Stimulated activated memory B cell treated with anti-CD40 and anti-IgM and Interleukin-4, amounts not matched to agents 10 μg/mL and 1 μg/mL and 100 μg/mL, for 72 hours (primary cell): ENCODE measurements at regions not wholly inside any gene's neighbourhood (a gene's known extent, or its start where the extent isn't known, plus 50 kb on each side); places are given as distances from the start of the nearest gene placed in this dataset.

Experiments used
- ATAC-seq: fragments of 150-1000 bp; cut with Tn5 transposase; 2 replicates; pipeline ENCODE4 v1.10.0; 2021
- H3K27ac Mint-ChIP-seq: one replicate; pipeline ENCODE4 v1.8.0; 2022; ENCODE audit warnings: mild to moderate bottlenecking, mixed read lengths
- H3K27me3 Mint-ChIP-seq: one replicate; pipeline ENCODE4 v1.8.0; 2022; ENCODE audit warnings: mixed read lengths
- H3K36me3 Mint-ChIP-seq: one replicate; pipeline ENCODE4 v1.8.0; 2022; ENCODE audit warnings: mixed read lengths
- H3K4me1 Mint-ChIP-seq: one replicate; pipeline ENCODE4 v1.8.0; 2022; ENCODE audit warnings: mixed read lengths
- H3K4me3 Mint-ChIP-seq: one replicate; pipeline ENCODE4 v1.8.0; 2022; ENCODE audit warnings: mild to moderate bottlenecking, moderate library complexity, mixed read lengths
- H3K9me3 Mint-ChIP-seq: one replicate; pipeline ENCODE4 v1.8.0; 2022; ENCODE audit warnings: mixed read lengths

DNA sequence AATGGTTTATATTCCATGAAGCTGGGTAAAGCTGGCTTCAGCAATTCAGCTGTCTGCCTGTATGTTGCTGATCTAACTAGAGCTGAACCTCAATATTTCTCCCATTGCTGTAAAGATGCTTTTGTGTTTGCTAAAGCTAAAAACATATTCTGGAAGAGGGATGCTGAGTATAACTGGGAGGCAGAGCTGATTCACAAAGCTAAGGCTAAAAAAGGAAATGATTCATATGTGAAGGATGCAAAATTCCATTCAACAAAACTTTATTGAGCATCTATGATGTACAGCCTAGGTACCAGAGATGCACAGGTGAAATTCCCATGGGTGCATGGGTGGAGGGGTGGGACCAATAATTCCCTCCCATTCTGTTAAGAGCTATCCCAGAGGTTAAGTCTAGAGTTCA, 193.9 kb downstream of the KIF18A start:
- Mint-ChIP-seq H3K4me3 (no peak overlapping the region), H3K4me1 (no peaks in the 10 kb centered on the region), H3K27me3 (no peaks in the 10 kb centered on the region), H3K9me3 (no peaks in the 10 kb centered on the region), H3K36me3 (no peaks in the 10 kb centered on the region), H3K27ac (no peak overlapping the region)
- ATAC-seq: no peak

GRCh38 chr11:27913650-27914049, 194.3 kb downstream of the KIF18A start:
- Mint-ChIP-seq H3K9me3 (no peaks in the 10 kb centered on the region), H3K4me1 (no peaks in the 10 kb centered on the region), H3K36me3 (no peaks in the 10 kb centered on the region), H3K27ac (no peak overlapping the region), H3K27me3 (no peaks in the 10 kb centered on the region), H3K4me3 (no peak overlapping the region)
- no peak for ATAC-seq

GRCh38 chr11:27912916-27913315, 195.0 kb downstream of the KIF18A start:
- ATAC-seq: no peak
- Mint-ChIP-seq H3K4me3 (no peak overlapping the region), H3K27ac (no peak overlapping the region), H3K9me3 (no peaks in the 10 kb centered on the region), H3K4me1 (no peaks in the 10 kb centered on the region), H3K36me3 (no peaks in the 10 kb centered on the region), H3K27me3 (no peaks in the 10 kb centered on the region)

GRCh38 chr11:27910186-27910931, 197.6 kb downstream of the KIF18A start:
- no peaks in the 10 kb centered on the region for H3K4me1 Mint-ChIP-seq
- ATAC-seq: no peak
- H3K36me3 Mint-ChIP-seq: no peaks in the 10 kb centered on the region
- H3K9me3 Mint-ChIP-seq: peaks cover 4% of the 10 kb centered on the region
- no peak overlapping the region for H3K4me3 Mint-ChIP-seq
- H3K27ac Mint-ChIP-seq: no peak overlapping the region
- H3K27me3 Mint-ChIP-seq: no peaks in the 10 kb centered on the region

- peaks cover 4% of the 10 kb centered on the region for H3K9me3 Mint-ChIP-seq
- no peak for ATAC-seq
- no peaks in the 10 kb centered on the region for H3K27me3 Mint-ChIP-seq
- H3K4me3 Mint-ChIP-seq: no peak overlapping the region
- no peak overlapping the region for H3K27ac Mint-ChIP-seq
- no peaks in the 10 kb centered on the region for H3K4me1 Mint-ChIP-seq
- H3K36me3 Mint-ChIP-seq: no peaks in the 10 kb centered on the region
Observed at GRCh38 chr11:27909386-27909785, 198.6 kb downstream of the KIF18A start.

DNA sequence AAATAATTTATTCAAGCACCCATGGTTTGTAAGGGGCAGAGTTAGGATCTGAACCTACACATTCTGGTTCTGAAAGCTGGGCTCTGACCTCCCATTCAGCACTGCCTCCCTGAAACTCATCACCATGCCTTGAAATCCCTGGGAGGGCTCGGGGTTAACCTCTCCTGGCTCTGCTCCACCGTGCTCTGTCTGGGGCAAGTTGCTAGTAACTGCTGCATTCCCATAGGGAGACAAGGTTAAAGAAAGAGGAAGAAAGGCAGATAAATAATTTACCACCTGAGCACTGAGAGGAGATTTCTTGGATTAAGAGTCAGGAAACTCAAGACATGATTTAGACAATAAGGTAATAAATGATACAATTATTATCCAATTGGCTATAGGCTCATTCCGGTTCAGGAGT, 199.3 kb downstream of the KIF18A start:
- no peak overlapping the region for H3K27ac Mint-ChIP-seq
- ATAC-seq: no peak
- no peaks in the 10 kb centered on the region for H3K4me1 Mint-ChIP-seq
- H3K27me3 Mint-ChIP-seq: no peaks in the 10 kb centered on the region
- no peaks in the 10 kb centered on the region for H3K36me3 Mint-ChIP-seq
- no peak overlapping the region for H3K4me3 Mint-ChIP-seq
- peaks cover 4% of the 10 kb centered on the region for H3K9me3 Mint-ChIP-seq

DNA sequence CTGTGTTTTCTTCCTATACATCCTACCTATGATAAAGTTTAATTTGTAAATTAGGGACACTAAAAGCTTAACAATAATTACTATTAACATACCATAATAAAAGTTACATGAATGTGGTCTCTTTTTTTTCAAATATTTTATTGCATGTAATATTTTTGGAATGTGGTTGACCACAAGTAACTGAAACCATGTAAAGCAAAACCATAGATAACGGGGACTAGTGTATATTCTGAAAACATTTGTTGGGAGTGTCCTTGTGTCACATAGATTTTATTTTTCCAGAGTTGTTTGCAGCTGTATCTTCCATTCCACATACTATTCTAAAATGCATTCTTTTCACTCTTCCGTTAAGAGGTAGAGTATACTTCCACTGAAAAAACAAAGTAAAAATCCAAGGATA, 200.4 kb downstream of the KIF18A start:
- H3K27me3 Mint-ChIP-seq: no peaks in the 10 kb centered on the region
- no peak for ATAC-seq
- H3K4me3 Mint-ChIP-seq: no peak overlapping the region
- H3K9me3 Mint-ChIP-seq: peaks cover 4% of the 10 kb centered on the region
- no peaks in the 10 kb centered on the region for H3K36me3 Mint-ChIP-seq
- H3K27ac Mint-ChIP-seq: no peak overlapping the region
- no peaks in the 10 kb centered on the region for H3K4me1 Mint-ChIP-seq

- H3K9me3 Mint-ChIP-seq: peaks cover 4% of the 10 kb centered on the region
- H3K27ac Mint-ChIP-seq: no peak overlapping the region
Observed at GRCh38 chr11:27907091-27907490, 200.9 kb downstream of the KIF18A start.

DNA sequence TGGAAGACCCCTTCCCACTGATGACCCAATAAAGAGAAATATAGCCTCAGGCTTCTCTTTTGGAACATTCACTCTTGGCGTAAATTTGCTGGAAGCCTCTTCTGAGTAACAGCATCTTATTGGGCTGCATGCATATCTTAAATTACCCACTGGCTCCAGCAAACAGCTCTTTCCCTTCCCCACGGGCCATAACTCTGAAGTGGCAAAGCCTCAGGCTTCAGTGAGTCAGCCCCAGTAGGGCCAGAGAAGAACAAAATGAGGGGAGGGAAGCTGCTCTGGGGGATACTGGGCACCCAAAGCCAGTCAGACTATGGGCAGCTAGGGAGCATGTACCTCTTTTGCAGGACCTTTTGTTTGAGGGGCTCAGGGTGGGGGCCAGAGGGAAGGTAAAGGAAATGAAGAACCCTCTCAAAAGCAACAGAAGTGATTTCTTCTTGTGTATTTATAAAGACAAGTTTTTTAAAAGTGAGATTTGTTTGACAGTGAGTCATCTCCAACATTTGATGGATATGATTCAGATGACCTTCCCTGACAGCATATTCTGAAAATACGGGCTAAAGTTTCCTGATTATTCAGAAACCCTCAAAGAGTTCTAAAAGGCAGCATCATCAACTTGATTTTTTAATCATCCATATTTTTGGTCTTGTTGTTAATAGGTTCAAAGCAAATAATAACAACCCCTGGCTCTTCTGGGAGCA, 203.4 kb downstream of the KIF18A start:
- no peak overlapping the region for H3K27ac Mint-ChIP-seq
- H3K9me3 Mint-ChIP-seq: peaks cover 7% of the 10 kb centered on the region
- ATAC-seq: no peak
- H3K4me3 Mint-ChIP-seq: no peak overlapping the region
- no peaks in the 10 kb centered on the region for H3K36me3 Mint-ChIP-seq
- H3K4me1 Mint-ChIP-seq: no peaks in the 10 kb centered on the region
- H3K27me3 Mint-ChIP-seq: no peaks in the 10 kb centered on the region

More at GRCh38 chr11:27907091-27907490, 200.9 kb downstream of the KIF18A start:
- Mint-ChIP-seq H3K4me3 (no peak overlapping the region), H3K27me3 (no peaks in the 10 kb centered on the region), H3K36me3 (no peaks in the 10 kb centered on the region), H3K4me1 (no peaks in the 10 kb centered on the region)
- ATAC-seq: no peak

DNA sequence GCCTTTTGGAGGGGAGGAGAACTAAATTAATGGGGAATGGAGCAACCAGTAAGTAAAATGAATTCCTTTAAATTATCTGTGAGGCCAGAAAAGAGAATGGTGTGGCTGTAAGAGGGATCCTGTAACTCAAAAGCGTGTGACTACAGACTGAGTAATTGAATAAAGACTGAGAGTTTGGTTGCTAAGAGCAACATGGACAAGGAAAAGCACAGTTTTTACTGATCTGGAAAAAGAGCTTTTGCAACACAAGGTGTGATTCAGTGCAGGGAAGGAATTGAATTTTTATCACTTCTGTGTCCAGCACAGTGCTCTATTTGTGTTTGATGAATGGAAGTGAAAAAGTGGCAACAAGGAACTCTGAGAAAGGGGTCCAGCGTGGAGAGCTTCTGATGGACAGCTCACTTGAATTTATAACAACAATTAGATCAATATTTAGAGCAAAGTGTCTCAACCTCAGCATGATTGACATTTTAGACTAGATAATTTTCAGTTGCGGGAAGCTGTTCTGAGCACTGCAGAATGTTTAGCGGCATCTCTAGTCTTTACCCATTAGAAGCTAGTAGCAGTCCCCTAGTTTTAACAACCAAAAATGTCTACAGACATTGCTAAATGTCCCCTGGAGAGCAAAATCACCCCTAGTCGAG, 202.8 kb upstream of the BDNF start:
- H3K9me3 Mint-ChIP-seq: peaks cover 7% of the 10 kb centered on the region
- H3K27me3 Mint-ChIP-seq: peaks cover 6% of the 10 kb centered on the region
- no peak overlapping the region for H3K27ac Mint-ChIP-seq
- H3K4me3 Mint-ChIP-seq: no peak overlapping the region
- no peaks in the 10 kb centered on the region for H3K36me3 Mint-ChIP-seq
- H3K4me1 Mint-ChIP-seq: no peaks in the 10 kb centered on the region
- no peak for ATAC-seq

- Mint-ChIP-seq H3K36me3 (no peaks in the 10 kb centered on the region), H3K9me3 (peaks cover 3% of the 10 kb centered on the region), H3K4me3 (no peak overlapping the region), H3K27me3 (peaks cover 20% of the 10 kb centered on the region), H3K27ac (no peak overlapping the region), H3K4me1 (no peaks in the 10 kb centered on the region)
- ATAC-seq: no peak
Observed at GRCh38 chr11:27898166-27898565, 197.9 kb upstream of the BDNF start.

DNA sequence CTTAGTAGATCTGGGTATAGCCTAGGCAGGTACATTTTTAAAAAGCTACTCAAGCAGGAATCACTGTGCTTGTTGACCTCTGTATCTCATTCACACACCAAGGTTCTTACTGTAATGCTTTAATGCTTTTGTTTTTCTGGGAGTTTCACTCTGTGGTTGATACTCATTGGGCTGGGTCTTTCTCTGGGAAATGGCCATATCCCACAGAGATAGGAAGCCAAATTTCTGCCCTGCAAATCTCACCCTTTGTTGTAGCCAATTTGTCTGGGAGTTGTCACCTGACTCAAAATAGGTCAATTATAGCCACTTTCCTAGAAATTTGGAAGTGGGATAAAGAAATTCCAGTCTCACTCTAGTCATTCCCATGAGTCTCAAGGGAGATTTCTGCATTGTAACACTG, 195.8 kb upstream of the BDNF start:
- Mint-ChIP-seq H3K4me1 (no peaks in the 10 kb centered on the region), H3K27me3 (peaks cover 20% of the 10 kb centered on the region), H3K4me3 (no peak overlapping the region), H3K27ac (no peak overlapping the region), H3K36me3 (no peaks in the 10 kb centered on the region), H3K9me3 (peaks cover 3% of the 10 kb centered on the region)
- no peak for ATAC-seq

DNA sequence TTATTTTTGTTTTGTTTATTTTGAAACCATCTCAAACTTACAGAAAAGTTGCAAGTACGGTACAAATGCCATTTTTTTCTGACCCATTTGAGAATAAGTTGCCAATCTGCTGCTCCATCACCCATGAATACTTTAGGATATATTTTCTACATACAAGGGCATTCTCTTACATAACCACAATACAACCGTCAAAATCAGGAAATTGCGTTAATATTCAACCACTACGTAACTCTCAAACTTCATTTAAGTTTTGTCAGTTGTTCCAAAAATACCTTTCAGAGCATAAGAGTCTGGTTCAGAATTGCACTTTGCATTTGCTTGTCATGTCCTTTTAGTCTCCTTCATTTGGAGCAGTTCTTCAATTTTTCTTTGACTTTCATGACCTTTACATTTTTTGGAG, 194.3 kb upstream of the BDNF start:
- no peak for ATAC-seq
- Mint-ChIP-seq H3K27me3 (peaks cover 20% of the 10 kb centered on the region), H3K9me3 (peaks cover 4% of the 10 kb centered on the region), H3K4me1 (no peaks in the 10 kb centered on the region), H3K27ac (no peak overlapping the region), H3K36me3 (no peaks in the 10 kb centered on the region), H3K4me3 (no peak overlapping the region)

DNA sequence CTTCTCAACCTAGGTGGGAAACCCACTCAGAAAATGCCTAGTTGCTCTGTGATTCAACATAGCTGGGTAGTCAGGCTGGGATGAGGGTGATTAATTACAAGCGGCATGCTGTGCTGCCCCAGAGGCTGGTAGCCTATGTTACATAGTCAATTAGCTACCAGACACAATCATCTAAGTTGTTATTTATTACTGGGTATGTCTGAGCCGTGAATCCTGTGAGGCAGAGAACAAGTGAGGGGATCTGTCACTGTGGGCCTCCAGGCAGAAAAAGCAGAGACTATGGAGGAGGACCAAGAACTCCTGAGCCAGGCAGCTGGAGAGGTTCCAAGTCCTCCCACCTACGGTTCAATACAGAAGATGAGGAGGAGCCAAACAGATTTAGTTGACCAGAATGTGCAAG, 186.6 kb upstream of the BDNF start:
- H3K27ac Mint-ChIP-seq: no peak overlapping the region
- H3K4me3 Mint-ChIP-seq: no peak overlapping the region
- ATAC-seq: no peak
- H3K4me1 Mint-ChIP-seq: no peaks in the 10 kb centered on the region
- H3K9me3 Mint-ChIP-seq: peaks cover 4% of the 10 kb centered on the region
- H3K36me3 Mint-ChIP-seq: no peaks in the 10 kb centered on the region
- H3K27me3 Mint-ChIP-seq: no peaks in the 10 kb centered on the region

DNA sequence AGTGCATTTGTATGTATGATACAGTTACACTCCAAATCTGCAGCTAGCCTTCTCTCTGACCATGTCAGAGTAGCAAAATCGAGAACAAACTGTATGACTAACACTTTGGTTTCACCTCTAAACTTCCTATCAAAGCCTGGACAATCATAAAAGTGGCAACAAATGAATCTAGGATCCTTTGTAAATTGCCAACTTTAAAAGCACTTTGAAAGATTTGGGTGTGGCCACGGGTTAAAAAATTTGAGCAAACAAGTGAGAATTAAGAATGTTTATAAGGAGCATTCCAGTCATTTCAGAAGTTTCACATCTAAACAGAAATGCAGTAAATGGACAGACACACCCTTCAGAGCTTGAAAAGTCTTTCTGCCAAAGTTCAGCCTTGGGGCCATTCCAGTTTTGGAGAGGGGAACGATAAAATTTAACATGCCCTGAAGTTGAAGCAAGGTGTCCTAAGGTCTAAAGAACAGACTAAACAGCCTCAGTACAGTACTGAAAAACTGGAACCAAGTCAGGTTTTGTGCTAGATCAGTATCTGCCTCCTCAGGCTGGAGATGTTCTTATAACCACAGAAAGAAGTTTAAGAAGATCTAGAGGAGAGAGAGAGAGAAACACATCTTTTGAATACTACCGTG, 181.9 kb upstream of the BDNF start:
- no peak overlapping the region for H3K27ac Mint-ChIP-seq
- no peak overlapping the region for H3K4me3 Mint-ChIP-seq
- no peaks in the 10 kb centered on the region for H3K27me3 Mint-ChIP-seq
- ATAC-seq: no peak
- no peaks in the 10 kb centered on the region for H3K4me1 Mint-ChIP-seq
- no peaks in the 10 kb centered on the region for H3K9me3 Mint-ChIP-seq
- no peaks in the 10 kb centered on the region for H3K36me3 Mint-ChIP-seq
